WI38 (cell line): ENCODE measurements at regions not wholly inside any gene's neighbourhood (a gene's known extent, or its start where the extent isn't known, plus 50 kb on each side); places are given as distances from the start of the nearest gene placed in this dataset.

Experiments used
- H3K4me3 ChIP-seq: 2 replicates; pipeline ENCODE4 v1.5.1; 2011; ENCODE audit warnings: low read depth, mild to moderate bottlenecking, control low read depth, low read length
- CTCF ChIP-seq: IDR thresholded peaks from 2 replicates; pipeline ENCODE4 v1.5.1; 2012; ENCODE audit warnings: low read depth, mild to moderate bottlenecking, control low read depth, low read length

GRCh38 chr7:18262058-18262457, 233.5 kb upstream of the HDAC9 start:
- H3K4me3 ChIP-seq: no peak overlapping the region
- no peak for TF ChIP-seq CTCF

- no peak overlapping the region for H3K4me3 ChIP-seq
- TF ChIP-seq CTCF: no peak
These were observed 229.8 kb upstream of the HDAC9 start for GRCh38 chr7:18265611-18266281.

GRCh38 chr7:18268571-18268970, 227.0 kb upstream of the HDAC9 start:
- H3K4me3 ChIP-seq: no peak overlapping the region
- TF ChIP-seq CTCF: no peak

GRCh38 chr7:18276380-18276779, 219.2 kb upstream of the HDAC9 start:
- no peak overlapping the region for H3K4me3 ChIP-seq
- TF ChIP-seq CTCF: no peak

GRCh38 chr7:18278316-18278715, 217.2 kb upstream of the HDAC9 start:
- H3K4me3 ChIP-seq: no peak overlapping the region
- no peak for TF ChIP-seq CTCF

GRCh38 chr7:18283045-18283444, 212.5 kb upstream of the HDAC9 start:
- TF ChIP-seq CTCF: no peak

GRCh38 chr7:18287482-18287881, 208.1 kb upstream of the HDAC9 start:
- no peak overlapping the region for H3K4me3 ChIP-seq
- no peak for TF ChIP-seq CTCF

More at GRCh38 chr7:18283045-18283444, 212.5 kb upstream of the HDAC9 start:
- H3K4me3 ChIP-seq: no peak overlapping the region
